Astrocyte of the spinal cord (primary cell): ENCODE measurements at regions not wholly inside any gene's neighbourhood (a gene's known extent, or its start where the extent isn't known, plus 50 kb on each side); places are given as distances from the start of the nearest gene placed in this dataset.

Source experiments
- DNase-seq: peaks from one replicate; pipeline ENCODE4 v3.0.0; 2011; ENCODE audit warnings: low read depth, low spot score
- H3K4me3 ChIP-seq: 2 replicates; pipeline ENCODE4 v1.5.1; 2011; ENCODE audit warnings: low read depth, mild to moderate bottlenecking, low read length, moderate library complexity
- CTCF ChIP-seq: IDR thresholded peaks from 2 replicates; pipeline ENCODE4 v1.5.1; 2012; ENCODE audit warnings: low read depth, mild to moderate bottlenecking, low read length, inconsistent platforms
- in situ Hi-C: cut with HindIII; loops from 2 replicates; pipeline ENCODE4 v1.10.0; 2017; ENCODE audit warnings: low sequenced_read_pairs

GRCh38 chr2:221153226-221153625 lies 418.9 kb downstream of the EPHA4 start:
- in situ Hi-C loops: no loop called here
- TF ChIP-seq CTCF: no peak
- DNase-seq: no peak

GRCh38 chr2:221154176-221154575 lies 417.9 kb downstream of the EPHA4 start:
- in situ Hi-C loops: no loop called here
- TF ChIP-seq CTCF: no peak
- DNase-seq: no peak
- H3K4me3 ChIP-seq: no peak overlapping the region

More at GRCh38 chr2:221153226-221153625, 418.9 kb downstream of the EPHA4 start:
- H3K4me3 ChIP-seq: no peak overlapping the region

GRCh38 chr2:221156062-221156734 lies 415.9 kb downstream of the EPHA4 start:
- no peak for TF ChIP-seq CTCF
- no peak for DNase-seq
- H3K4me3 ChIP-seq: no peak overlapping the region
- in situ Hi-C loops: no loop called here

- DNase-seq: no peak
- in situ Hi-C loops: no loop called here
- no peak overlapping the region for H3K4me3 ChIP-seq
- TF ChIP-seq CTCF: no peak
Observed at GRCh38 chr2:221161186-221161585, 410.9 kb downstream of the EPHA4 start.

GRCh38 chr2:221166292-221166691 lies 405.8 kb downstream of the EPHA4 start:
- no peak for TF ChIP-seq CTCF
- H3K4me3 ChIP-seq: no peak overlapping the region
- DNase-seq: no peak
- in situ Hi-C loops: no loop called here

GRCh38 chr2:221167561-221167960 lies 404.5 kb downstream of the EPHA4 start:
- in situ Hi-C loops: no loop called here
- H3K4me3 ChIP-seq: no peak overlapping the region
- DNase-seq: no peak
- no peak for TF ChIP-seq CTCF
